GM23248 (cell line): ENCODE measurements at regions not wholly inside any gene's neighbourhood (a gene's known extent, or its start where the extent isn't known, plus 50 kb on each side); places are given as distances from the start of the nearest gene placed in this dataset.

Experiments used
- EZH2 ChIP-seq: fragments of 200-600 bp; sonication (generic); IDR thresholded peaks from 2 replicates; pipeline ENCODE4 v1.6.1; 2018; ENCODE audit warnings: antibody characterized with exemption, mild to moderate bottlenecking; ENCODE audit not compliant: insufficient read depth, poor library complexity, severe bottlenecking
- EZH2phosphoT487 ChIP-seq: fragments of 200-600 bp; sonication (generic); IDR thresholded peaks from 2 replicates; pipeline ENCODE4 v1.6.1; 2018; ENCODE audit warnings: antibody characterized with exemption, moderate library complexity, mild to moderate bottlenecking, low read depth; ENCODE audit not compliant: insufficient read depth

GRCh38 chr9:108515856-108516255 is 339.9 kb downstream of the ACTL7B start:
- TF ChIP-seq EZH2 (no peak), EZH2phosphoT487 (no peak)
